Neural progenitor cell (in vitro differentiated cells): ENCODE measurements at regions not wholly inside any gene's neighbourhood (a gene's known extent, or its start where the extent isn't known, plus 50 kb on each side); places are given as distances from the start of the nearest gene placed in this dataset.

ENCODE experiments used
- DNase-seq: peaks from one replicate; pipeline ENCODE4 v3.0.0-alpha.2; 2016; ENCODE audit warnings: low spot score
- H2AFZ ChIP-seq: fragments of 200-600 bp; sonication (generic); replicated peaks from 2 replicates; pipeline ENCODE4 v1.6.1; 2016; ENCODE audit warnings: antibody characterized with exemption
- H3F3A ChIP-seq: fragments of 200-600 bp; sonication (generic); 2 replicates; pipeline ENCODE4 v1.6.1; 2016; ENCODE audit warnings: antibody characterized with exemption, low read depth
- H3K27ac ChIP-seq: fragments of 200-600 bp; sonication (generic); 2 replicates; pipeline ENCODE4 v1.5.1; 2016; ENCODE audit warnings: mild to moderate bottlenecking
- H3K27me3 ChIP-seq: fragments of 200-600 bp; sonication (generic); 2 replicates; pipeline ENCODE4 v1.6.1; 2016; ENCODE audit warnings: mild to moderate bottlenecking, moderate library complexity
- H3K36me3 ChIP-seq: fragments of 200-600 bp; sonication (generic); 2 replicates; pipeline ENCODE4 v1.5.1; 2016
- H3K4me1 ChIP-seq: fragments of 200-600 bp; sonication (generic); 2 replicates; pipeline ENCODE4 v1.6.1; 2016; ENCODE audit warnings: mixed run types
- H3K4me2 ChIP-seq: fragments of 200-600 bp; sonication (generic); 2 replicates; pipeline ENCODE4 v1.6.1; 2016
- H3K4me3 ChIP-seq: fragments of 200-600 bp; sonication (generic); 2 replicates; pipeline ENCODE4 v1.5.1; 2016
- H3K79me2 ChIP-seq: fragments of 200-600 bp; sonication (generic); 2 replicates; pipeline ENCODE4 v1.6.1; 2016; ENCODE audit warnings: low read depth
- H3K9ac ChIP-seq: fragments of 200-600 bp; sonication (generic); 2 replicates; pipeline ENCODE4 v1.6.1; 2016
- H3K9me3 ChIP-seq: fragments of 200-600 bp; sonication (generic); 2 replicates; pipeline ENCODE4 v1.5.1; 2016; ENCODE audit warnings: low read depth
- H4K20me1 ChIP-seq: fragments of 200-600 bp; sonication (generic); 2 replicates; pipeline ENCODE4 v1.6.1; 2016; ENCODE audit warnings: low read depth
- H3K27ac Mint-ChIP-seq: 3 replicates; pipeline ENCODE4 v1.8.0; 2021; ENCODE audit warnings: mixed read lengths
- H3K27me3 Mint-ChIP-seq: 2 replicates; pipeline ENCODE4 v1.8.0; 2022; ENCODE audit warnings: low read depth, mild to moderate bottlenecking, inconsistent platforms, moderate library complexity, mixed read lengths; ENCODE audit not compliant: insufficient read depth
- H3K36me3 Mint-ChIP-seq: 3 replicates; pipeline ENCODE4 v1.8.0; 2021; ENCODE audit warnings: mixed read lengths
- H3K4me1 Mint-ChIP-seq: 3 replicates; pipeline ENCODE4 v1.8.0; 2021; ENCODE audit warnings: mixed read lengths
- H3K4me3 Mint-ChIP-seq: 3 replicates; pipeline ENCODE4 v1.8.0; 2021; ENCODE audit warnings: mild to moderate bottlenecking, moderate library complexity, mixed read lengths
- H3K9me3 Mint-ChIP-seq: 3 replicates; pipeline ENCODE4 v1.8.0; 2020; ENCODE audit warnings: mixed read lengths
- CTCF ChIP-seq: fragments of 200-600 bp; sonication (generic); IDR thresholded peaks from 2 replicates; pipeline ENCODE4 v1.5.1; 2017; ENCODE audit warnings: antibody characterized with exemption, mild to moderate bottlenecking
- EZH2 ChIP-seq: fragments of 200-600 bp; sonication (generic); IDR thresholded peaks from 2 replicates; pipeline ENCODE4 v1.6.1; 2017; ENCODE audit warnings: antibody characterized with exemption, mild to moderate bottlenecking, moderate library complexity
- EZH2phosphoT487 ChIP-seq: fragments of 200-600 bp; sonication (generic); IDR thresholded peaks from 2 replicates; pipeline ENCODE4 v1.6.1; 2017; ENCODE audit warnings: antibody characterized with exemption

GRCh38 chr6:167764713-167765479 is 61.8 kb upstream of the AFDN start:
- Mint-ChIP-seq H3K4me3 (no peak overlapping the region), H3K9me3 (peaks cover 3% of the 10 kb centered on the region), H3K27ac (no peak overlapping the region), H3K4me1 (peaks cover 40% of the 10 kb centered on the region), H3K27me3 (peaks cover 5% of the 10 kb centered on the region), H3K36me3 (no peaks in the 10 kb centered on the region)
- no peak overlapping the region for H3K27ac ChIP-seq
- no peaks in the 10 kb centered on the region for H4K20me1 ChIP-seq
- no peak overlapping the region for H3K4me2 ChIP-seq
- H3K27me3 ChIP-seq, result no peaks in the 10 kb centered on the region
- H3K79me2 ChIP-seq, result no peaks in the 10 kb centered on the region
- H3K36me3 ChIP-seq, result no peaks in the 10 kb centered on the region
- no peaks in the 10 kb centered on the region for H3F3A ChIP-seq
- no peaks in the 10 kb centered on the region for H3K4me1 ChIP-seq
- TF ChIP-seq CTCF (no peak), EZH2 (no peak), EZH2phosphoT487 (no peak)
- no peak overlapping the region for H3K4me3 ChIP-seq
- no peak for DNase-seq
- H2AFZ ChIP-seq, result no peak overlapping the region
- H3K9ac ChIP-seq, result no peak overlapping the region
- no peaks in the 10 kb centered on the region for H3K9me3 ChIP-seq

- Histone ChIP-seq H4K20me1 (no peaks in the 10 kb centered on the region), H3K9me3 (no peaks in the 10 kb centered on the region), H3K27me3 (no peaks in the 10 kb centered on the region), H3K27ac (no peak overlapping the region), H2AFZ (no peak overlapping the region), H3K36me3 (no peaks in the 10 kb centered on the region), H3K79me2 (no peaks in the 10 kb centered on the region), H3K4me2 (no peak overlapping the region), H3F3A (no peaks in the 10 kb centered on the region), H3K4me3 (no peak overlapping the region), H3K4me1 (no peaks in the 10 kb centered on the region), H3K9ac (no peak overlapping the region)
- peaks cover 3% of the 10 kb centered on the region for H3K9me3 Mint-ChIP-seq
- no peak for DNase-seq
- H3K27me3 Mint-ChIP-seq, result peaks cover 7% of the 10 kb centered on the region
- H3K4me1 Mint-ChIP-seq, result peaks cover 27% of the 10 kb centered on the region
- H3K27ac Mint-ChIP-seq, result no peak overlapping the region
- no peak overlapping the region for H3K4me3 Mint-ChIP-seq
- no peak for TF ChIP-seq EZH2phosphoT487
- no peak for TF ChIP-seq CTCF
- no peak for TF ChIP-seq EZH2
- no peaks in the 10 kb centered on the region for H3K36me3 Mint-ChIP-seq
These were observed 59.6 kb upstream of the AFDN start for GRCh38 chr6:167766986-167767714.

- Histone ChIP-seq H3K79me2 (no peaks in the 10 kb centered on the region), H3K4me2 (no peak overlapping the region), H3K36me3 (no peaks in the 10 kb centered on the region), H3K27ac (no peak overlapping the region), H3K9me3 (no peaks in the 10 kb centered on the region), H3K4me1 (no peaks in the 10 kb centered on the region), H3F3A (no peaks in the 10 kb centered on the region), H3K4me3 (no peak overlapping the region), H2AFZ (no peak overlapping the region), H4K20me1 (no peaks in the 10 kb centered on the region), H3K9ac (no peak overlapping the region), H3K27me3 (no peaks in the 10 kb centered on the region)
- H3K27me3 Mint-ChIP-seq, result peaks cover 7% of the 10 kb centered on the region
- peaks cover 21% of the 10 kb centered on the region for H3K4me1 Mint-ChIP-seq
- DNase-seq, result no peak
- no peaks in the 10 kb centered on the region for H3K36me3 Mint-ChIP-seq
- H3K27ac Mint-ChIP-seq, result no peak overlapping the region
- peaks cover 3% of the 10 kb centered on the region for H3K9me3 Mint-ChIP-seq
- TF ChIP-seq EZH2 (no peak), CTCF (no peak), EZH2phosphoT487 (no peak)
- H3K4me3 Mint-ChIP-seq, result no peak overlapping the region
These were observed 59.0 kb upstream of the AFDN start for GRCh38 chr6:167767715-167768107.
